MCF 10A (cell line): ENCODE measurements at regions not wholly inside any gene's neighbourhood (a gene's known extent, or its start where the extent isn't known, plus 50 kb on each side); places are given as distances from the start of the nearest gene placed in this dataset.

ENCODE experiments used
- BruUV-seq: library from RNA; stranded (reverse); fragments of 400-500 nt; replicated peaks from 2 replicates; lab custom pipeline; 2021; lab: Mats Ljungman, UMichigan
- CTCF ChIA-PET: fragments of 300-600 bp; sonication (Branson Sonifier 250); formaldehyde crosslinking; extraction: SDS; loops from one replicate; lab custom pipeline; 2021; ENCODE audit warnings: antibody characterized with exemption, inconsistent platforms; lab: Yijun Ruan, JAX
- POLR2A ChIA-PET: fragments of 300-600, 350-650 bp; sonication (Branson Sonifier 250); formaldehyde crosslinking; extraction: SDS; loops from one replicate; lab custom pipeline; 2020; ENCODE audit warnings: antibody characterized with exemption, inconsistent platforms; lab: Yijun Ruan, JAX
- DNase-seq: peaks from one replicate; pipeline ENCODE4 v3.0.0-alpha.2; 2018; ENCODE audit not compliant: unreplicated experiment
- H3K27ac Mint-ChIP-seq: one replicate; pipeline ENCODE4 v1.8.0; 2022; ENCODE audit warnings: mild to moderate bottlenecking, low read depth, mixed read lengths; ENCODE audit not compliant: unreplicated experiment
- H3K27me3 Mint-ChIP-seq: one replicate; pipeline ENCODE4 v1.8.0; 2022; ENCODE audit warnings: mixed read lengths; ENCODE audit not compliant: insufficient read depth, unreplicated experiment
- H3K36me3 Mint-ChIP-seq: one replicate; pipeline ENCODE4 v1.8.0; 2022; ENCODE audit warnings: mild to moderate bottlenecking, moderate library complexity, mixed read lengths; ENCODE audit not compliant: insufficient read depth, unreplicated experiment
- H3K4me1 Mint-ChIP-seq: one replicate; pipeline ENCODE4 v1.8.0; 2022; ENCODE audit warnings: mixed read lengths; ENCODE audit not compliant: insufficient read depth, unreplicated experiment
- H3K4me3 Mint-ChIP-seq: one replicate; pipeline ENCODE4 v1.8.0; 2022; ENCODE audit warnings: mild to moderate bottlenecking, moderate library complexity, mixed read lengths; ENCODE audit not compliant: unreplicated experiment
- H3K9me3 Mint-ChIP-seq: one replicate; pipeline ENCODE4 v1.8.0; 2022; ENCODE audit warnings: mixed read lengths; ENCODE audit not compliant: unreplicated experiment
- intact Hi-C: fragments of 100-400 bp; cut with micrococcal nuclease; formaldehyde crosslinking; loops from 2 replicates; pipeline ENCODE4 v1.14.1; 2022
- TF ChIP-seq, protein P1 (sequence below): fragments of 200-600 bp; IDR thresholded peaks from one replicate; pipeline ENCODE4 v1.8.0; 2022; ENCODE audit warnings: antibody characterized with exemption, mild to moderate bottlenecking; ENCODE audit not compliant: unreplicated experiment

DNA sequence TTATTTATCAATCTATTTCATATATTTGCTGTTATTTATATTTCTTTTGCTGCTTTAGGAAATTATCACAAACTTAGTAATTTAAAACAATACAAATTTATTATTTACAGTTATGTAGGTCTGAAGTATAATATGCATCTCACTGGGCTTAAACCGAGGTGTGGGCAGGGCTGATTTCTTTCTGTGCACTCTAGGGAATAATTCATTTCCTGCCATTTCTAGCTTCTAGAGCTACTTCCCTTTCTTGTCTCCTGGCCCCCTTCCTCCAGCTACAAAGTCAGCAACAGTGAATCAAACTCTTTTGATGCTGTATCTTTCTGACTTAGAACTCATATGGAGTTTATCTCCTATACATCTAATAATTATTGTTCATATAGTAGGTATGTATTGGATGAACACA, 303.5 kb upstream of the ARSJ start:
- intact Hi-C loops, result no loop called here

DNA sequence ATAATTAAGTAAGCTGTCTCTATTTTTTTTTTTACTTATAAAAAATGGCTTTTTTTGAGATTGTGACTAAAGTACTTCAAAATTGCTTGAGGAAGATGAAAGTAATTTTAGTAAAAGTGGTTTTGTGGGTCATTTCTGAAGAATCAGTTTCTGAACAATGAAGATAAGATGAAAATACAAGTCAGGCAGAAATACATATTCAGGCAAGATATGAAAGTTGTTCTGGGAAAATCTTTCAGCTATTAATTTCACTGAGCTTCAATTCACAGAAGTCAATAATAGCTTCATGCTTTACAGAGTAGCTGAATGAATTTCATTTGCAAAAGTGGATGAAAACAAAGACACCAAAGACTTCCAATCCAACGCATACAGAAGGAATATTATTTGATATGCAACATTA, 305.2 kb upstream of the ARSJ start:
- Mint-ChIP-seq H3K4me3 (no peak overlapping the region), H3K4me1 (no peaks in the 10 kb centered on the region), H3K36me3 (no peaks in the 10 kb centered on the region), H3K27ac (no peak overlapping the region), H3K27me3 (no peaks in the 10 kb centered on the region), H3K9me3 (no peaks in the 10 kb centered on the region)
- no TSS peak for BruUV-seq
- ChIA-PET CTCF (no interaction called here), POLR2A (interaction anchor here (1.1 kb wide), 1 partner anchor 11 kb away, joined by 3 read pairs; no protein-coding TSS in a partner anchor)
- no peak for DNase-seq
- intact Hi-C loops, result no loop called here
- TF ChIP-seq, protein P1, sequence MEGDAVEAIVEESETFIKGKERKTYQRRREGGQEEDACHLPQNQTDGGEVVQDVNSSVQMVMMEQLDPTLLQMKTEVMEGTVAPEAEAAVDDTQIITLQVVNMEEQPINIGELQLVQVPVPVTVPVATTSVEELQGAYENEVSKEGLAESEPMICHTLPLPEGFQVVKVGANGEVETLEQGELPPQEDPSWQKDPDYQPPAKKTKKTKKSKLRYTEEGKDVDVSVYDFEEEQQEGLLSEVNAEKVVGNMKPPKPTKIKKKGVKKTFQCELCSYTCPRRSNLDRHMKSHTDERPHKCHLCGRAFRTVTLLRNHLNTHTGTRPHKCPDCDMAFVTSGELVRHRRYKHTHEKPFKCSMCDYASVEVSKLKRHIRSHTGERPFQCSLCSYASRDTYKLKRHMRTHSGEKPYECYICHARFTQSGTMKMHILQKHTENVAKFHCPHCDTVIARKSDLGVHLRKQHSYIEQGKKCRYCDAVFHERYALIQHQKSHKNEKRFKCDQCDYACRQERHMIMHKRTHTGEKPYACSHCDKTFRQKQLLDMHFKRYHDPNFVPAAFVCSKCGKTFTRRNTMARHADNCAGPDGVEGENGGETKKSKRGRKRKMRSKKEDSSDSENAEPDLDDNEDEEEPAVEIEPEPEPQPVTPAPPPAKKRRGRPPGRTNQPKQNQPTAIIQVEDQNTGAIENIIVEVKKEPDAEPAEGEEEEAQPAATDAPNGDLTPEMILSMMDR, result no peak

More for the DNA sequence above, 303.5 kb upstream of the ARSJ start:
- H3K27ac Mint-ChIP-seq, result no peak overlapping the region
- H3K9me3 Mint-ChIP-seq, result peaks cover 8% of the 10 kb centered on the region
- H3K36me3 Mint-ChIP-seq, result no peaks in the 10 kb centered on the region
- no TSS peak for BruUV-seq
- ChIA-PET POLR2A (no interaction called here), CTCF (no interaction called here)
- no peaks in the 10 kb centered on the region for H3K4me1 Mint-ChIP-seq
- DNase-seq, result no peak
- H3K4me3 Mint-ChIP-seq, result no peak overlapping the region
- TF ChIP-seq, protein P1, result no peak
- H3K27me3 Mint-ChIP-seq, result no peaks in the 10 kb centered on the region

DNA sequence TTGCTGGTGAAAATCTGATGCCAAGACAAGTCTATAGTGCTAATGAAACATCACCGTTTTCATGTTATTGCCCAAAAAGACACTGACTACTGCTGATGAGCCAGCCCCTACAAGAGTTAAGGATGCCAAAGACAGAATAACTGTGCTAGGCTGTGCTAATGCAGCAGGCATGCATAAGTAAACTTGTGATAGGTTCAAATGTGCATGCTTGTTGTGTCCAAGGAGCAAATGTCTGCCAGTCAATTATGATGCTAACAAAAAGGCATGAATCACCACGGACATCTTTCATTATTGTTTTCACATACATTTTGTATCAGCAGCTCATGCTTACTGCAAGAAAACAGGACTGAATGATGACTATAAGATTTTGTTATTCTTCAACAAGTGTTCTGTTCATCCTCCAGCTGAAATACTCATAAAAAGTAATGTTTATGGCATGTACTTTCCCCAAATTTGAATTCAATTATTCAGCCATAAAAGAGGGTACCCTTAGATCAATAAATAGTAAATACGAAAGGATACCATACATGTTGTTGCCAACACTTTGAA, 306.9 kb upstream of the ARSJ start:
- Mint-ChIP-seq H3K9me3 (no peaks in the 10 kb centered on the region), H3K4me1 (no peaks in the 10 kb centered on the region), H3K27me3 (no peaks in the 10 kb centered on the region), H3K27ac (no peak overlapping the region), H3K4me3 (no peak overlapping the region), H3K36me3 (no peaks in the 10 kb centered on the region)
- intact Hi-C loops, result no loop called here
- POLR2A ChIA-PET, result interaction anchor here (0.6 kb wide), 1 partner anchor 28 kb away, joined by 4 read pairs; no protein-coding TSS in a partner anchor
- TF ChIP-seq, protein P1, result no peak
- CTCF ChIA-PET, result no interaction called here
- no TSS peak for BruUV-seq
- DNase-seq, result no peak

DNA sequence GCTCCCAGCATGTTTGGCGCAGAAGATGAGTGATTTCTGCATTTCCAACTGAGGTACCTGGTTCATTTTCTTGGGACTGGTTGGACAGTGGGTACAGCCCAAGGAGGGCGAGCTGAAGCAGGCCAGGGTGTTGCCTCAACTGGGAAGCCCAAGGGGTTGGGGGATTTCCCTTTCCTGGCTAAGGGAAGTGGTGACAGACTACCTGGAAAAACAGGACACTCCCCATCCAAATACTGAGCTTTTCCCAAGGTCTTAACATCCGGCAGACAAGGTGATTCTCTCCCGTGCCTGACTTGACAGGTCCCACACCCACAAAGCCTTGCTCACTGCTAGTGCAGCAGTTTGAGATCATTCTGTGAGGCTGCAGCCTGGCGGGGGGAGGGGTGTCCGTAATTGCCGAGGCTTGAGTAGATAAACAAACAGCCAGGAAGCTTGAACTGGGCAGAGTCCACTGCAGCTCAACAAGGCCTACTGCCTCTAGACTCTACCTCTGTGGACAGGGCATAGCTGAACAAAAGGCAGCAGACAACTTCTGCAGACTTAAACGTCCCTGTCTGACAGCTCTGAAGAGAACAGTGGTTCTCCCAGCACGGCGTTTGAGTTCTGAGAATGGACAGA, 307.7 kb upstream of the ARSJ start:
- no TSS peak for BruUV-seq
- POLR2A ChIA-PET, result no interaction called here
- no peak overlapping the region for H3K4me3 Mint-ChIP-seq
- no peaks in the 10 kb centered on the region for H3K36me3 Mint-ChIP-seq
- intact Hi-C loops, result no loop called here
- DNase-seq, result peak; percentile 37
- H3K27ac Mint-ChIP-seq, result no peak overlapping the region
- no peaks in the 10 kb centered on the region for H3K27me3 Mint-ChIP-seq
- CTCF ChIA-PET, result interaction anchor here (0.7 kb wide), 1 partner anchor 328 kb away, joined by 5 read pairs; no protein-coding TSS in a partner anchor
- H3K9me3 Mint-ChIP-seq, result no peaks in the 10 kb centered on the region
- no peaks in the 10 kb centered on the region for H3K4me1 Mint-ChIP-seq
- TF ChIP-seq, protein P1, result no peak
